ENCODE measurements at regions not wholly inside any gene's neighbourhood (a gene's known extent, or its start where the extent isn't known, plus 50 kb on each side); places are given as distances from the start of the nearest gene placed in this dataset.
A peak's percentile ranks its signal among the peaks of the same experiment; 100 is the strongest.
"Not testable (repeated sequence)": the region's sequence is repeated elsewhere in the genome, so short reads cannot be mapped to it uniquely, and the experiment has no call there.

DNA sequence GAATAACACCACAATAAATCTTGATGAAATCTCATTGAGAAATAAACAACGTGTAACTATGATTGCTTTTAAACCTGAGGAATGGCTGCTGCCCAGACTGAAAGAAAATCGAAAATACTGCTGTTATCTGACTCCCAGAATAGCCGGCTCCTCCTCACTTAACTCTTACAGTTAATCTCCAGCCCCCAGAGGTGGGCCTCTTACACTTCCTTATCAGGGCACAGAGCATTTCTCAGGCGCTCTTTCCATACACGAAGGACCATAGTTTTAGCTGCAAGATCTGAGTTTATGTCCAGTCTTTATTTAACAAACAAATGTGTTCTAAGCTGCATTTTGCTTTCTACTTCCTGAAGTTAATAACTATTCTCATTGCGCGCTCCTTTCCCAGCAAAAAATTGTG lies 206.9 kb downstream of the MAP2K4 start:
- no peaks in the 10 kb centered on the region for H3K4me1 ChIP-seq
- intact Hi-C loops (cut with DNase I) = no loop called here
- TF ChIP-seq POLR2A (IDR thresholded peaks at IDR 0.05) = no peak
- TF ChIP-seq, protein P1, sequence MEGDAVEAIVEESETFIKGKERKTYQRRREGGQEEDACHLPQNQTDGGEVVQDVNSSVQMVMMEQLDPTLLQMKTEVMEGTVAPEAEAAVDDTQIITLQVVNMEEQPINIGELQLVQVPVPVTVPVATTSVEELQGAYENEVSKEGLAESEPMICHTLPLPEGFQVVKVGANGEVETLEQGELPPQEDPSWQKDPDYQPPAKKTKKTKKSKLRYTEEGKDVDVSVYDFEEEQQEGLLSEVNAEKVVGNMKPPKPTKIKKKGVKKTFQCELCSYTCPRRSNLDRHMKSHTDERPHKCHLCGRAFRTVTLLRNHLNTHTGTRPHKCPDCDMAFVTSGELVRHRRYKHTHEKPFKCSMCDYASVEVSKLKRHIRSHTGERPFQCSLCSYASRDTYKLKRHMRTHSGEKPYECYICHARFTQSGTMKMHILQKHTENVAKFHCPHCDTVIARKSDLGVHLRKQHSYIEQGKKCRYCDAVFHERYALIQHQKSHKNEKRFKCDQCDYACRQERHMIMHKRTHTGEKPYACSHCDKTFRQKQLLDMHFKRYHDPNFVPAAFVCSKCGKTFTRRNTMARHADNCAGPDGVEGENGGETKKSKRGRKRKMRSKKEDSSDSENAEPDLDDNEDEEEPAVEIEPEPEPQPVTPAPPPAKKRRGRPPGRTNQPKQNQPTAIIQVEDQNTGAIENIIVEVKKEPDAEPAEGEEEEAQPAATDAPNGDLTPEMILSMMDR (IDR thresholded peaks at IDR 0.05) = no peak
- H3K4me3 ChIP-seq = no peak overlapping the region
- DNase-seq (no peak), ATAC-seq (no peak)
- WGBS, 2 donors = 44 to 52% methylated on average over 7 of the region's 7 CpGs
- no peaks in the 10 kb centered on the region for H3K36me3 ChIP-seq (replicated peaks in 1 of 2; ENCODE audit: insufficient read depth in 1 of 2, low read depth in 2 of 2)
- no peaks in the 10 kb centered on the region for H3K27me3 ChIP-seq
- no peaks in the 10 kb centered on the region for H3K9me3 ChIP-seq
- no peak overlapping the region for H3K27ac ChIP-seq

DNA sequence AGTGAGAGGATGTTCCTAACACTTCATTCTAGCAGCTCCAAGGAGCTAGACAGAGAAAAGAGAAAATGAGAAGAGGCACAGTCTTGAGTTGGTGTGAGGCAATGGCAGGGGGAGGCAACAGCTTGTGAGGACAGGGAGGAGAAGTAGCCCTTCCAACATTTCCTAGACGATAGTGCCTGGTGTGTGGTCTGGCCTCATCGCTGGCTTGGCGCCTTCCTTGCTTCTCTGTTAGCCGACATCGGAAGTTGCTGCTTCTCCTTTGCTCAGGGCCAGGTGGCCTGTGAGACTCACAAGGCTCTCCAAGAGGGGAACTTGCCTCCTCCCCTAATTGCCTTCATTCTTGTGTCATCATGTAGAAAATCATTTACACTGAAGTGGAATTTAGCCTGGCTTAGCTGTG lies 208.7 kb downstream of the MAP2K4 start:
- WGBS, 2 donors = 64 to 77% methylated on average over 5 of the region's 5 CpGs
- Histone ChIP-seq H3K27me3 (no peaks in the 10 kb centered on the region), H3K4me1 (no peaks in the 10 kb centered on the region), H3K9me3 (no peaks in the 10 kb centered on the region), H3K36me3 (replicated peaks in 1 of 2; ENCODE audit: insufficient read depth in 1 of 2, low read depth in 2 of 2) (no peaks in the 10 kb centered on the region), H3K4me3 (no peak overlapping the region), H3K27ac (no peak overlapping the region)
- intact Hi-C loops (cut with DNase I) = no loop called here
- no peak for TF ChIP-seq POLR2A (IDR thresholded peaks at IDR 0.05)
- DNase-seq = no peak
- no peak for ATAC-seq

DNA sequence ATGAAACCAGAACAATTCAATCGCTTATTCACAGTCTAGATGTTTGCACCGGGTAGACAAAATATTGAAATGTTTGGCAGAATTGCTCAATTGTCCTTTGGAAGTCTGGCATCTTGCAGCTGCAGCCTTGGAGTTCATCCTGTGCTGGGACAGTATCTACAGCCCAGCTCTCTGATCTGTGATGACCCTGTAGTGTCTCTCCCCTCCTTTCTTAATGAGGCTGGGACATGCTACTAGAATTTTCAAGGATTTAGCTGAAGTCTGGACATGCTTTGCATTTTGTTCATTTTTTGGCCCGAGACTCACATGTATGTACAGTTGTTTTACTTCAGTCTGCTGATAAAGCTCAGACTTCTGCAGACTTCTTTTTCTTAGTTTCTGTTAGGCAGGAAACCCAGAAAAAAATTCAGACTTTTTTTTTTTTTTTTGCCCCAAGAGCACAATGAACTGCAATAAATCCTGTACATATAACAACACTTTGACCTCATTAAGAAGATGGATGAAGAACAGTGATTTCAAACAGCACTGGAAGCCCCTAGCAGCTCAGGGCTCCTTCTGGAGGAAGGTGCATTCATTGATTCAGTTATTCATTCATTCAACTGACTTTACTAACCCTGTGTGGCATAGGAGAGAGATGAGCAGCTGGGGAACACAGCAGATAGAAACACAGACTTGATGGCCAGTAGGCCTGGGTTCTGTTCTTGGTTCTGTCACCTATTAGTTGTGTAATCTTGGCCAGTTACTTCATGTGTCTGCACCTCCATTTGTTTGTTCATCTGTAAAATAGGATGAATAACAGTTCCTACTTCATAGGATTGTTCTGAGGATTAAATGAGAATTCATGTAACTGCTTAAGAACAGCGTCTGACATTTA lies 210.0 kb downstream of the MAP2K4 start:
- no peaks in the 10 kb centered on the region for H3K36me3 ChIP-seq (replicated peaks in 1 of 2; ENCODE audit: insufficient read depth in 1 of 2, low read depth in 2 of 2)
- intact Hi-C loops (cut with DNase I) = no loop called here
- WGBS, 2 donors = 43 to 60% methylated on average over 4 of the region's 4 CpGs
- TF ChIP-seq POLR2A (IDR thresholded peaks at IDR 0.05) = no peak
- TF ChIP-seq, protein P1 (IDR thresholded peaks at IDR 0.05) = no peak
- no peak overlapping the region for H3K27ac ChIP-seq
- no peak overlapping the region for H3K4me3 ChIP-seq
- no peaks in the 10 kb centered on the region for H3K4me1 ChIP-seq
- no peaks in the 10 kb centered on the region for H3K9me3 ChIP-seq
- H3K27me3 ChIP-seq = no peaks in the 10 kb centered on the region
- ATAC-seq (peak; percentile 24), DNase-seq (no peak)

DNA sequence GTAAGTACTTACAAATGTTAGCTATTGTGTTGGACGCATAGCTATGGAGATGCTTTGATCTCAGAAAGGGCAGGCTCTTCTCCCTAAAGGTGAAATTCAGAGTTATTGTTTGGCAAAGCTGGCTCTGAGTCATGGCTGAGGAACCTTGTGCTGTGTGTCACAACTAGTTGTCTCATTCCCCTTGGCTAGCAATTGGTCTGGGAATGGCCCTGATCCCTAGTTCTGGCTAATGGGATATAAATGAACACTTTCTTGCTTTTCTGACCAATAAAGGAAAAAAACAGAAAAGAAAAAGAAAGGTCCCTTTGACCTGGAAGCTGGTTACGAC lies 210.6 kb downstream of the MAP2K4 start:
- 77 to 78% methylated on average over 2 of the region's 2 CpGs for WGBS, 2 donors
- peak in 1 of 4 donors; percentile 16 for DNase-seq
- Histone ChIP-seq H3K4me3 (no peak overlapping the region), H3K36me3 (replicated peaks in 1 of 2; ENCODE audit: insufficient read depth in 1 of 2, low read depth in 2 of 2) (no peaks in the 10 kb centered on the region), H3K4me1 (no peaks in the 10 kb centered on the region), H3K9me3 (no peaks in the 10 kb centered on the region), H3K27me3 (no peaks in the 10 kb centered on the region), H3K27ac (no peak overlapping the region)
- ATAC-seq = no peak
- TF ChIP-seq, protein P1 (IDR thresholded peaks at IDR 0.05) = no peak
- no peak for TF ChIP-seq POLR2A (IDR thresholded peaks at IDR 0.05)
- intact Hi-C loops (cut with DNase I) = no loop called here

DNA sequence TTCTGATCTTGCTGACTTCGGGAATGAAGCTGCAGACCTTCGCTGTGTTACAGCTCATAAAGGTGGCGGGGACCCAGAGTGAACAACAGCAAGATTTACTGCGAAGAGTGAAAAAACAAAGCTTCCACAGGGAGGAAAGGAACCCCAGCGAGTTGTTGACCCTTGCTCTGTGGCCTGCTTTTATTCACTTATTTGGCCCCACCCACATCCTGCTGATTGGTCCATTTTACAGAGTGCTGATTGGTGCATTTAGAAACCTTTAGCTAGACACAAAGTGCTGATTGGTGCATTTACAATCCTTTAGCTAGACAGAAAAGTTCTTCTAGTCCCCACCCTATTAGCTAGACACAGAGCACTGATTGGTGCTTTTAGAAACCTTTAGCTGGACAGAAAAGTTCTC lies 218.3 kb downstream of the MAP2K4 start:
- intact Hi-C loops (cut with DNase I); H3K9me3 ChIP-seq; H3K36me3 ChIP-seq (replicated peaks in 1 of 2; ENCODE audit: insufficient read depth in 1 of 2, low read depth in 2 of 2); DNase-seq; H3K27me3 ChIP-seq; ATAC-seq; H3K27ac ChIP-seq; H3K4me1 ChIP-seq; H3K4me3 ChIP-seq: not testable (repeated sequence)
- WGBS, 2 donors = 80 to 85% methylated on average over 5 of the region's 5 CpGs

All from body of pancreas (tissue), 4 donors.